ENCODE measurements at regions not wholly inside any gene's neighbourhood (a gene's known extent, or its start where the extent isn't known, plus 50 kb on each side); places are given as distances from the start of the nearest gene placed in this dataset.

DNA sequence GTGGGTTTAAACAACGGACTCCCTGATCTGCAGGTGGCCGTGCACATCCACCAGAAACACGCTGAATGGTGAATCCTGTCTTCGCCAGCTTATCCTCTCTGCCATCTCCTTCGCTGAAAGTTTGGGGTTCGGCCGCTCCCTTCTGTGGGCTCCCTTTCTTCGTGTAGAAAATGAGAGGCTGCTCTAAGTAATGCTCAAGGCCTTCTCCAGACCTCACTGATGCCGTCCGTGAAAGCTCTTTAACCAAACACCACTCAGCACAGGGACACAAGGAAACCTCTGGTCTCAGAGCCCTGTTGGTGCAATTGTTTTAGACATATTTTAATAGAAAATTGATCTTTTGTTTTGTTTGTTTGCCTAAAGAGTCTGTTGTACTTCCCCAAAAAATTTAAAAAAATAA lies 596.5 kb downstream of the IRX1 start:
- CTCF ChIA-PET = no interaction called here
- intact Hi-C loops (cut with micrococcal nuclease) = no loop called here

DNA sequence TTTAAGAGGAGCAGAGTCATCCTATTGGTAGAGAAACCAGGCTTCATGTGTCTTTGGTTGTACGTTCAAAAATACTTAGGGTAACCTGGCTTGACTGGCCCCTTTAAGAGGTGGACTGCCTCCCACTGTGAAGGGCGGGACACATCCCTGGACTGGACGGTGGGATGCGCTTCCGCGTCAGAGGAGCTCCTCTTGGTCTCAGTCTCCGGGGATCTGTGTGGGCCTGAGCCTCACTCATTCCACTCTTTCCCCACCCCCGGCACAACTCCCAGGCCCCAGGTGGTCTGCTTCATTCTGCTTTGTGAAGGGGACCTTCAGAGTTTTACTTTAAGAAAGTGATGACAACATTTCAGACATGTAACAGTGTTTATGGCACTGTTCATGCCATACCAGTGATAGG lies 601.1 kb downstream of the IRX1 start:
- Mint-ChIP-seq H3K27me3 (no peaks in the 10 kb centered on the region), H3K9me3 (ENCODE audit: insufficient read depth) (peaks cover 3% of the 10 kb centered on the region), H3K27ac (no peak overlapping the region), H3K4me3 (no peak overlapping the region), H3K4me1 (no peaks in the 10 kb centered on the region)
- WGBS (ENCODE audit: insufficient coverage) = 75% methylated on average over 7 of the region's 8 CpGs
- no peak overlapping the region for H3K4me2 ChIP-seq (replicated peaks; ENCODE audit: low read depth, low read length, poor library complexity, severe bottlenecking)
- H4K20me1 ChIP-seq (ENCODE audit: control insufficient read depth, insufficient read depth, low read length, poor library complexity, severe bottlenecking) = no peaks in the 10 kb centered on the region
- intact Hi-C loops (cut with micrococcal nuclease) = no loop called here
- H3K9me3 ChIP-seq (ENCODE audit: control extremely low read depth in 1 of 3, control insufficient read depth in 2 of 3, insufficient read depth in 1 of 3, low read length in 2 of 3) = peaks cover 0 to 2% (median 0%) of the 10 kb centered on the region in 3 donors
- H3K4me3 ChIP-seq (ENCODE audit: control extremely low read depth in 1 of 5, extremely low read depth in 1 of 5, insufficient read depth in 1 of 5, low read depth in 2 of 5, low read length in 4 of 5) = no peak overlapping the region
- H3K4me1 ChIP-seq (ENCODE audit: control insufficient read depth in 2 of 2, insufficient read depth in 2 of 2, low read length in 2 of 2) = no peaks in the 10 kb centered on the region
- no peak for DNase-seq
- TF ChIP-seq, protein P1, sequence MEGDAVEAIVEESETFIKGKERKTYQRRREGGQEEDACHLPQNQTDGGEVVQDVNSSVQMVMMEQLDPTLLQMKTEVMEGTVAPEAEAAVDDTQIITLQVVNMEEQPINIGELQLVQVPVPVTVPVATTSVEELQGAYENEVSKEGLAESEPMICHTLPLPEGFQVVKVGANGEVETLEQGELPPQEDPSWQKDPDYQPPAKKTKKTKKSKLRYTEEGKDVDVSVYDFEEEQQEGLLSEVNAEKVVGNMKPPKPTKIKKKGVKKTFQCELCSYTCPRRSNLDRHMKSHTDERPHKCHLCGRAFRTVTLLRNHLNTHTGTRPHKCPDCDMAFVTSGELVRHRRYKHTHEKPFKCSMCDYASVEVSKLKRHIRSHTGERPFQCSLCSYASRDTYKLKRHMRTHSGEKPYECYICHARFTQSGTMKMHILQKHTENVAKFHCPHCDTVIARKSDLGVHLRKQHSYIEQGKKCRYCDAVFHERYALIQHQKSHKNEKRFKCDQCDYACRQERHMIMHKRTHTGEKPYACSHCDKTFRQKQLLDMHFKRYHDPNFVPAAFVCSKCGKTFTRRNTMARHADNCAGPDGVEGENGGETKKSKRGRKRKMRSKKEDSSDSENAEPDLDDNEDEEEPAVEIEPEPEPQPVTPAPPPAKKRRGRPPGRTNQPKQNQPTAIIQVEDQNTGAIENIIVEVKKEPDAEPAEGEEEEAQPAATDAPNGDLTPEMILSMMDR (IDR thresholded peaks at IDR 0.05) = no peak
- TF ChIP-seq EZH2 (IDR thresholded peaks at IDR 0.05; ENCODE audit: borderline replicate concordance, insufficient read depth, low read depth, low read length, poor library complexity, severe bottlenecking) = no peak
- no peaks in the 10 kb centered on the region for H3K79me2 ChIP-seq (ENCODE audit: control insufficient read depth, insufficient read depth, low read length)
- H2AFZ ChIP-seq (ENCODE audit: insufficient read depth, low read depth, low read length, poor library complexity, severe bottlenecking) = no peak overlapping the region
- H3K36me3 ChIP-seq (replicated peaks in 1 of 2; ENCODE audit: control extremely low read depth in 1 of 2, control insufficient read depth in 1 of 2, extremely low read depth in 1 of 2, insufficient read depth in 2 of 2, low read length in 1 of 2) = no peaks in the 10 kb centered on the region
- POLR2A ChIA-PET = no interaction called here
- no peak overlapping the region for H3K27ac ChIP-seq (ENCODE audit: low read length in 2 of 2)
- no peaks in the 10 kb centered on the region for H3K27me3 ChIP-seq (replicated peaks in 1 of 4; ENCODE audit: control extremely low read depth in 1 of 4, control insufficient read depth in 3 of 4, insufficient read depth in 4 of 4, low read length in 3 of 4)
- ATAC-seq (ENCODE audit: low read depth) = no peak
- CTCF ChIA-PET = no interaction called here
- H3K9ac ChIP-seq (ENCODE audit: low read length) = no peak overlapping the region

More for the DNA sequence above, 596.5 kb downstream of the IRX1 start:
- no peaks in the 10 kb centered on the region for H3K4me1 Mint-ChIP-seq
- no peak for ATAC-seq (ENCODE audit: low read depth)
- TF ChIP-seq, protein P1 (IDR thresholded peaks at IDR 0.05) = no peak
- TF ChIP-seq EZH2 (IDR thresholded peaks at IDR 0.05; ENCODE audit: borderline replicate concordance, insufficient read depth, low read depth, low read length, poor library complexity, severe bottlenecking) = no peak
- Histone ChIP-seq H3K79me2 (ENCODE audit: control insufficient read depth, insufficient read depth, low read length) (no peaks in the 10 kb centered on the region), H4K20me1 (ENCODE audit: control insufficient read depth, insufficient read depth, low read length, poor library complexity, severe bottlenecking) (no peaks in the 10 kb centered on the region), H3K27ac (ENCODE audit: low read length in 2 of 2) (no peak overlapping the region), H3K9me3 (ENCODE audit: control extremely low read depth in 1 of 3, control insufficient read depth in 2 of 3, insufficient read depth in 1 of 3, low read length in 2 of 3) (peaks cover 0 to 4% (median 0%) of the 10 kb centered on the region in 3 donors), H3K4me2 (replicated peaks; ENCODE audit: low read depth, low read length, poor library complexity, severe bottlenecking) (no peak overlapping the region), H3K4me1 (ENCODE audit: control insufficient read depth in 2 of 2, insufficient read depth in 2 of 2, low read length in 2 of 2) (no peaks in the 10 kb centered on the region), H3K9ac (ENCODE audit: low read length) (no peak overlapping the region), H3K4me3 (ENCODE audit: control extremely low read depth in 1 of 5, extremely low read depth in 1 of 5, insufficient read depth in 1 of 5, low read depth in 2 of 5, low read length in 4 of 5) (no peak overlapping the region), H2AFZ (ENCODE audit: insufficient read depth, low read depth, low read length, poor library complexity, severe bottlenecking) (no peak overlapping the region), H3K27me3 (replicated peaks in 1 of 4; ENCODE audit: control extremely low read depth in 1 of 4, control insufficient read depth in 3 of 4, insufficient read depth in 4 of 4, low read length in 3 of 4) (no peaks in the 10 kb centered on the region), H3K36me3 (replicated peaks in 1 of 2; ENCODE audit: control extremely low read depth in 1 of 2, control insufficient read depth in 1 of 2, extremely low read depth in 1 of 2, insufficient read depth in 2 of 2, low read length in 1 of 2) (no peaks in the 10 kb centered on the region)
- no peak overlapping the region for H3K27ac Mint-ChIP-seq
- no peak for DNase-seq
- H3K9me3 Mint-ChIP-seq (ENCODE audit: insufficient read depth) = peaks cover 6% of the 10 kb centered on the region
- WGBS (ENCODE audit: insufficient coverage) = 96% methylated on average over 8 of the region's 10 CpGs
- H3K4me3 Mint-ChIP-seq = no peak overlapping the region
- POLR2A ChIA-PET = no interaction called here
- no peaks in the 10 kb centered on the region for H3K27me3 Mint-ChIP-seq
